Endothelial cell (in vitro differentiated cells): ENCODE measurements at regions not wholly inside any gene's neighbourhood (a gene's known extent, or its start where the extent isn't known, plus 50 kb on each side); places are given as distances from the start of the nearest gene placed in this dataset.
"Not testable (repeated sequence)": the region's sequence is repeated elsewhere in the genome, so short reads cannot be mapped to it uniquely, and the experiment has no call there.

ENCODE experiments used
- DNase-seq: peaks from one replicate; pipeline ENCODE4 v3.0.0; 2021; ENCODE audit warnings: low spot score
- H3K27ac Mint-ChIP-seq: one replicate; pipeline ENCODE4 v1.8.0; 2021; ENCODE audit warnings: mixed read lengths, inconsistent platforms; ENCODE audit not compliant: unreplicated experiment
- H3K27me3 Mint-ChIP-seq: one replicate; pipeline ENCODE4 v1.8.0; 2021; ENCODE audit warnings: mild to moderate bottlenecking, moderate library complexity, mixed read lengths, inconsistent platforms; ENCODE audit not compliant: unreplicated experiment
- H3K36me3 Mint-ChIP-seq: one replicate; pipeline ENCODE4 v1.8.0; 2021; ENCODE audit warnings: mild to moderate bottlenecking, low read depth, mixed read lengths, inconsistent platforms; ENCODE audit not compliant: unreplicated experiment
- H3K4me1 Mint-ChIP-seq: one replicate; pipeline ENCODE4 v1.8.0; 2021; ENCODE audit warnings: mild to moderate bottlenecking, mixed read lengths, inconsistent platforms; ENCODE audit not compliant: unreplicated experiment
- H3K4me3 Mint-ChIP-seq: one replicate; pipeline ENCODE4 v1.8.0; 2021; ENCODE audit warnings: mild to moderate bottlenecking, mixed read lengths, inconsistent platforms; ENCODE audit not compliant: unreplicated experiment
- H3K9me3 Mint-ChIP-seq: one replicate; pipeline ENCODE4 v1.8.0; 2021; ENCODE audit warnings: mixed read lengths, inconsistent platforms; ENCODE audit not compliant: unreplicated experiment
- TF ChIP-seq, protein P1 (sequence below): fragments of 200-600 bp; sonication (generic); IDR thresholded peaks from one replicate; pipeline ENCODE4 v1.5.0; 2021; ENCODE audit warnings: antibody characterized with exemption; ENCODE audit not compliant: unreplicated experiment

DNA sequence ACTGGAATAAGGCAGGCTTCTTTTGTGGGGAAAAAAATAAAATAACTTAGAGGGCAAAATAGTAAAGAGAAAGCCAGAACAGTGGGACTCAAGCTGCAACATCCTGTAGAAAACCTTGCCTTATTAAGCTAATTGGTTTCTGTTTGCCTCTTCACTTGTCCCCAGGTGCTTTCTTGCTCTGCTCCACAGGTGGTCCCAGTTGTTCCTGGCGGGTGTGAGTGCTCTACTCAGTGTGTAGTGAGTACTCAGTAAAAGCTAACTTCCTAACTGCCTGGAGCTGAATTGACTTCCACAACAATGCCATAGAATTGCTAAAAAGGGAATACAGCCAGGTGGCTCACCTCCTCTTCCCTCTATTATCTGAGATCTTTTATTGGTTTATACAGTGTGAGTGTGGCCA is 930.2 kb downstream of the C4orf33 start:
- no peak for DNase-seq
- peaks cover 6% of the 10 kb centered on the region for H3K4me1 Mint-ChIP-seq

DNA sequence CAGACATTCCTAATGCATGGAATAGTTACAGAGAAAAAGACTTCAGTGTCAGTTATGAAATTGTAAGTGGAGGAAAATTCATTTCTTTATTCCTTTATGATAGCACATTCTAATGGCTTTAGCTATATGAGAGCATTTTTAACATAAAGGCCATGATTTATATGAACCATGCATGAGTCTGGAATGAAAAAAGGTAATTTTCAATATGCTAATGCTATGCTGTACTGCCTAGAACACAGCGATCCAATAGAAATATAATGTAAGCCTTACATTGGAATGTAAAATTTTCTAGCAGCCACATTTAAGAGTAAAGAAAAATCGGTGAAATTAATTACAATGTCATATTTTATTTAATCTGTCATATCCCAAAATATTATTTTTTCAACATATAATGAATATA is 932.0 kb downstream of the C4orf33 start:
- Mint-ChIP-seq H3K4me1 (peaks cover 3% of the 10 kb centered on the region), H3K27ac (no peak overlapping the region), H3K27me3 (peaks cover 1% of the 10 kb centered on the region), H3K9me3 (no peaks in the 10 kb centered on the region), H3K36me3 (no peaks in the 10 kb centered on the region), H3K4me3 (no peak overlapping the region)
- no peak for DNase-seq
- TF ChIP-seq, protein P1, sequence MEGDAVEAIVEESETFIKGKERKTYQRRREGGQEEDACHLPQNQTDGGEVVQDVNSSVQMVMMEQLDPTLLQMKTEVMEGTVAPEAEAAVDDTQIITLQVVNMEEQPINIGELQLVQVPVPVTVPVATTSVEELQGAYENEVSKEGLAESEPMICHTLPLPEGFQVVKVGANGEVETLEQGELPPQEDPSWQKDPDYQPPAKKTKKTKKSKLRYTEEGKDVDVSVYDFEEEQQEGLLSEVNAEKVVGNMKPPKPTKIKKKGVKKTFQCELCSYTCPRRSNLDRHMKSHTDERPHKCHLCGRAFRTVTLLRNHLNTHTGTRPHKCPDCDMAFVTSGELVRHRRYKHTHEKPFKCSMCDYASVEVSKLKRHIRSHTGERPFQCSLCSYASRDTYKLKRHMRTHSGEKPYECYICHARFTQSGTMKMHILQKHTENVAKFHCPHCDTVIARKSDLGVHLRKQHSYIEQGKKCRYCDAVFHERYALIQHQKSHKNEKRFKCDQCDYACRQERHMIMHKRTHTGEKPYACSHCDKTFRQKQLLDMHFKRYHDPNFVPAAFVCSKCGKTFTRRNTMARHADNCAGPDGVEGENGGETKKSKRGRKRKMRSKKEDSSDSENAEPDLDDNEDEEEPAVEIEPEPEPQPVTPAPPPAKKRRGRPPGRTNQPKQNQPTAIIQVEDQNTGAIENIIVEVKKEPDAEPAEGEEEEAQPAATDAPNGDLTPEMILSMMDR, result no peak

More for the DNA sequence above, 930.2 kb downstream of the C4orf33 start:
- H3K36me3 Mint-ChIP-seq, result no peaks in the 10 kb centered on the region
- no peaks in the 10 kb centered on the region for H3K27me3 Mint-ChIP-seq
- H3K4me3 Mint-ChIP-seq, result no peak overlapping the region
- H3K27ac Mint-ChIP-seq, result no peak overlapping the region
- TF ChIP-seq, protein P1, result no peak
- no peaks in the 10 kb centered on the region for H3K9me3 Mint-ChIP-seq

DNA sequence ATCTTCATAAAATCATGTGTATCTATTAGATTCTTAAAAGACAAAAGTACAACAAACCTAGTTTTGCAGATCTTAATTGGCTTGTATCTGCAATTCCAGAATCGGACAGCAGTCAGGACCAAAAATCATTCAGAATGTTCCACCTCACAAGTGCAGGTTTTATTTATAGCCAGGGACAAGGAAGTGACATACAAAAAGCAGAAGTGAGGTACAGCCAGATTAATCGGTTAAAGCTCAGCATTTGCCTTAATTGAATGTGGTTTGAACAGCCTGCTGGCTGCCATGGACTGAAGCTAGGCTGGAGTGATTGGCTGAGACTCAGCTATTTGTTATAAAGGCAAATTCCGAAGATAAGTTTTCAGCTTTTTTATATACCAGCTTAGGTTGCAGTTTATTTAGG is 932.6 kb downstream of the C4orf33 start:
- Mint-ChIP-seq H3K27me3 (peaks cover 1% of the 10 kb centered on the region), H3K36me3 (no peaks in the 10 kb centered on the region), H3K4me3 (no peak overlapping the region), H3K4me1 (peaks cover 3% of the 10 kb centered on the region), H3K27ac (no peak overlapping the region), H3K9me3 (no peaks in the 10 kb centered on the region)
- TF ChIP-seq, protein P1, result no peak
- no peak for DNase-seq

GRCh38 chr4:130029442-130029841 is 933.5 kb downstream of the C4orf33 start:
- no peaks in the 10 kb centered on the region for H3K36me3 Mint-ChIP-seq
- no peak overlapping the region for H3K4me3 Mint-ChIP-seq
- no peak for DNase-seq
- no peak overlapping the region for H3K27ac Mint-ChIP-seq
- H3K27me3 Mint-ChIP-seq, result peaks cover 1% of the 10 kb centered on the region
- peaks cover 3% of the 10 kb centered on the region for H3K4me1 Mint-ChIP-seq
- no peaks in the 10 kb centered on the region for H3K9me3 Mint-ChIP-seq
- TF ChIP-seq, protein P1, result no peak

DNA sequence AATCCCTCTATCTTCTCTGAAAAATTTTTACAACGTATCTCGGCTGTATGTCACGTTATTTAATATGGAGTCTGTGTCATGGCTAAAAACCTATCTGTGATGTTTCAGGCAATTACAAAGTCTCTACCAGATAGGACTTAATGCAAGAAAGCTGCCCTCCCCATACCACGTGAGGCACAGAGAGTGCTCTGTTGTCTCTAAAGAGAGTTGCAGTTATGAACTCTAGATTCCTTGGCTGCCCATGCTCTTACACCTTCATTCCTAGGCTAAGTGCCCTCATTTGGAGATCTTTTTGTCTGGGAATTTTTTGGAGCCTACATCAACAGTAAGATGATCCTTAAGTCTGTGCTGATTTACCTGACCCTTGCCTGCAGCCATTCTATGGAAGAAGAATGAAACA is 935.9 kb downstream of the C4orf33 start:
- H3K4me3 Mint-ChIP-seq, result no peak overlapping the region
- DNase-seq, result no peak
- H3K4me1 Mint-ChIP-seq, result no peaks in the 10 kb centered on the region
- H3K9me3 Mint-ChIP-seq, result no peaks in the 10 kb centered on the region
- peaks cover 1% of the 10 kb centered on the region for H3K27me3 Mint-ChIP-seq
- H3K36me3 Mint-ChIP-seq, result no peaks in the 10 kb centered on the region
- TF ChIP-seq, protein P1, result no peak
- no peak overlapping the region for H3K27ac Mint-ChIP-seq

DNA sequence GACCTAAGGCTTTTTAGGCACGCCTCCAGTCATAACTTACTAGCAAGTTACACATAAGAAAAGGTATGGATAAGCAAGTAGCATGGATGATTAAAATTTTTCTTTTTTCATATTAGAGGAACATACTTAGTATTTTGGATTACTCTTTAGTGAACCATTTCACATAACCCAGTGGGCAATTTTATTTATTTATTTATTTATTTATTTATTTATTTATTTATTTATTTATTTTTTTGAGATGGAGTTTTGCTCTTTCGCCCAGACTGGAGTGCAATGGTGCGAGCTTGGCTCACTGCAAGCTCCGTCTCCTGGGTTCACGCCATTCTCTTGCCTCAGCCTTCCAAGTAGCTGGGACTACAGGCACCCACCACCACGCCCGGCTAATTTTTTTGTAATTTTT is 937.7 kb downstream of the C4orf33 start:
- not testable (repeated sequence) for H3K36me3 Mint-ChIP-seq, H3K27ac Mint-ChIP-seq, H3K27me3 Mint-ChIP-seq, DNase-seq, H3K9me3 Mint-ChIP-seq, H3K4me3 Mint-ChIP-seq, H3K4me1 Mint-ChIP-seq
